Endothelial cell (in vitro differentiated cells): ENCODE measurements at regions not wholly inside any gene's neighbourhood (a gene's known extent, or its start where the extent isn't known, plus 50 kb on each side); places are given as distances from the start of the nearest gene placed in this dataset.
"Not testable (repeated sequence)": the region's sequence is repeated elsewhere in the genome, so short reads cannot be mapped to it uniquely, and the experiment has no call there.

Experiments used
- DNase-seq: peaks from one replicate; pipeline ENCODE4 v3.0.0; 2021; ENCODE audit warnings: low spot score
- H3K27ac Mint-ChIP-seq: one replicate; pipeline ENCODE4 v1.8.0; 2021; ENCODE audit warnings: mixed read lengths, inconsistent platforms; ENCODE audit not compliant: unreplicated experiment
- H3K27me3 Mint-ChIP-seq: one replicate; pipeline ENCODE4 v1.8.0; 2021; ENCODE audit warnings: mild to moderate bottlenecking, moderate library complexity, mixed read lengths, inconsistent platforms; ENCODE audit not compliant: unreplicated experiment
- H3K36me3 Mint-ChIP-seq: one replicate; pipeline ENCODE4 v1.8.0; 2021; ENCODE audit warnings: mild to moderate bottlenecking, low read depth, mixed read lengths, inconsistent platforms; ENCODE audit not compliant: unreplicated experiment
- H3K4me1 Mint-ChIP-seq: one replicate; pipeline ENCODE4 v1.8.0; 2021; ENCODE audit warnings: mild to moderate bottlenecking, mixed read lengths, inconsistent platforms; ENCODE audit not compliant: unreplicated experiment
- H3K4me3 Mint-ChIP-seq: one replicate; pipeline ENCODE4 v1.8.0; 2021; ENCODE audit warnings: mild to moderate bottlenecking, mixed read lengths, inconsistent platforms; ENCODE audit not compliant: unreplicated experiment
- H3K9me3 Mint-ChIP-seq: one replicate; pipeline ENCODE4 v1.8.0; 2021; ENCODE audit warnings: mixed read lengths, inconsistent platforms; ENCODE audit not compliant: unreplicated experiment
- TF ChIP-seq, protein P1 (sequence below): fragments of 200-600 bp; sonication (generic); IDR thresholded peaks from one replicate; pipeline ENCODE4 v1.5.0; 2021; ENCODE audit warnings: antibody characterized with exemption; ENCODE audit not compliant: unreplicated experiment

- Mint-ChIP-seq H3K4me3 (no peak overlapping the region), H3K4me1 (no peaks in the 10 kb centered on the region), H3K36me3 (no peaks in the 10 kb centered on the region), H3K9me3 (no peaks in the 10 kb centered on the region), H3K27me3 (no peaks in the 10 kb centered on the region), H3K27ac (no peak overlapping the region)
- TF ChIP-seq, protein P1, sequence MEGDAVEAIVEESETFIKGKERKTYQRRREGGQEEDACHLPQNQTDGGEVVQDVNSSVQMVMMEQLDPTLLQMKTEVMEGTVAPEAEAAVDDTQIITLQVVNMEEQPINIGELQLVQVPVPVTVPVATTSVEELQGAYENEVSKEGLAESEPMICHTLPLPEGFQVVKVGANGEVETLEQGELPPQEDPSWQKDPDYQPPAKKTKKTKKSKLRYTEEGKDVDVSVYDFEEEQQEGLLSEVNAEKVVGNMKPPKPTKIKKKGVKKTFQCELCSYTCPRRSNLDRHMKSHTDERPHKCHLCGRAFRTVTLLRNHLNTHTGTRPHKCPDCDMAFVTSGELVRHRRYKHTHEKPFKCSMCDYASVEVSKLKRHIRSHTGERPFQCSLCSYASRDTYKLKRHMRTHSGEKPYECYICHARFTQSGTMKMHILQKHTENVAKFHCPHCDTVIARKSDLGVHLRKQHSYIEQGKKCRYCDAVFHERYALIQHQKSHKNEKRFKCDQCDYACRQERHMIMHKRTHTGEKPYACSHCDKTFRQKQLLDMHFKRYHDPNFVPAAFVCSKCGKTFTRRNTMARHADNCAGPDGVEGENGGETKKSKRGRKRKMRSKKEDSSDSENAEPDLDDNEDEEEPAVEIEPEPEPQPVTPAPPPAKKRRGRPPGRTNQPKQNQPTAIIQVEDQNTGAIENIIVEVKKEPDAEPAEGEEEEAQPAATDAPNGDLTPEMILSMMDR = no peak
- DNase-seq = no peak
Measured at GRCh38 chr1:99062192-99062591, 57.5 kb upstream of the PLPPR5 start.

- Mint-ChIP-seq H3K27me3 (no peaks in the 10 kb centered on the region), H3K27ac (no peak overlapping the region), H3K36me3 (no peaks in the 10 kb centered on the region), H3K9me3 (no peaks in the 10 kb centered on the region), H3K4me3 (no peak overlapping the region), H3K4me1 (peaks cover 6% of the 10 kb centered on the region)
- TF ChIP-seq, protein P1 = no peak
- DNase-seq = no peak
Measured at GRCh38 chr1:99069146-99069545, 64.5 kb upstream of the PLPPR5 start.

- H3K9me3 Mint-ChIP-seq, H3K4me1 Mint-ChIP-seq, H3K27ac Mint-ChIP-seq, DNase-seq, H3K27me3 Mint-ChIP-seq, H3K4me3 Mint-ChIP-seq, H3K36me3 Mint-ChIP-seq: not testable (repeated sequence)
Measured at GRCh38 chr1:99078529-99078928, 73.9 kb upstream of the PLPPR5 start.

- Mint-ChIP-seq H3K9me3 (no peaks in the 10 kb centered on the region), H3K27me3 (no peaks in the 10 kb centered on the region), H3K4me1 (peaks cover 3% of the 10 kb centered on the region), H3K36me3 (no peaks in the 10 kb centered on the region), H3K27ac (no peak overlapping the region), H3K4me3 (no peak overlapping the region)
- TF ChIP-seq, protein P1 = no peak
- DNase-seq = no peak
Measured at GRCh38 chr1:99082366-99082765, 77.7 kb upstream of the PLPPR5 start.

DNA sequence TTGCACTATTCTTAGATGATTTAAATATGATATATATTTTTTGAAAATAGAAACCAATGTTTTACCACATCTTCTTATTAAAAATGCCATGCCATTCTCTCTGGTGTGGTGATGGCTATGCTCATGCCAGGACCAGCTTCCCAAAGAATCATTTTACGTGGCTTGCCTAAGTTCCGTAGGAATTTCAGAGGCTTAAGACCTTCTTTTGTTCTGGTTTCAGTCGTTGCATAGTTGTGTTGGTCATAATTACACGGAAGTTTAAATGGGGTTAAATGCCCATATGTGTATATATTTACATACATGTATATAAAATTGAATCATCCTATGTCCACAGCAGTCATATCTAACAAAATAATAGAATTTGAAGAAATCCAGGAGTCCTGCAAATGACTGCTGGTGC, 78.7 kb upstream of the PLPPR5 start:
- no peaks in the 10 kb centered on the region for H3K9me3 Mint-ChIP-seq
- no peaks in the 10 kb centered on the region for H3K36me3 Mint-ChIP-seq
- H3K4me1 Mint-ChIP-seq = peaks cover 3% of the 10 kb centered on the region
- no peaks in the 10 kb centered on the region for H3K27me3 Mint-ChIP-seq
- TF ChIP-seq, protein P1 = no peak
- no peak overlapping the region for H3K4me3 Mint-ChIP-seq
- H3K27ac Mint-ChIP-seq = no peak overlapping the region
- DNase-seq = no peak

- Mint-ChIP-seq H3K27me3 (no peaks in the 10 kb centered on the region), H3K36me3 (no peaks in the 10 kb centered on the region), H3K9me3 (no peaks in the 10 kb centered on the region), H3K27ac (no peak overlapping the region), H3K4me3 (no peak overlapping the region), H3K4me1 (peaks cover 3% of the 10 kb centered on the region)
- DNase-seq = no peak
- TF ChIP-seq, protein P1 = no peak
Measured at GRCh38 chr1:99084562-99084961, 79.9 kb upstream of the PLPPR5 start.
